Adipose tissue (tissue), 3 donors: ENCODE measurements at regions not wholly inside any gene's neighbourhood (a gene's known extent, or its start where the extent isn't known, plus 50 kb on each side); places are given as distances from the start of the nearest gene placed in this dataset.

Source experiments
- H3K27ac ChIP-seq: one replicate; pipeline ENCODE4 v1.5.1; 2013; ENCODE audit warnings: low read depth, low read length
- WGBS, 3 donors: extraction: QIAGEN DNeasy Blood & Tissue Kit; methylation state at CpG; one replicate each; pipeline ENCODE4 v1.1.7; 2013; 5-methylcytosine and 5-hydroxymethylcytosine counted together
- donor health status: healthy with polysubstance abuse.
- donor health status: Bipolar disorder and iron deficiency.
- donor health status: healthy.

- 64 to 72% (median 71%) methylated on average over 5 of the region's 5 CpGs for WGBS, 3 donors
- no peak overlapping the region for H3K27ac ChIP-seq
These were observed 319.4 kb upstream of the NR2F2 start for GRCh38 chr15:96011136-96011535.

GRCh38 chr15:96014939-96015338, 315.6 kb upstream of the NR2F2 start:
- no peak overlapping the region for H3K27ac ChIP-seq
- 71 to 74% (median 72%) methylated on average over 2 of the region's 2 CpGs for WGBS, 3 donors

- H3K27ac ChIP-seq: no peak overlapping the region
- WGBS, 3 donors: 75 to 88% (median 83%) methylated on average over 6 of the region's 6 CpGs
These were observed 311.4 kb upstream of the NR2F2 start for GRCh38 chr15:96019114-96019513.

- 84 to 92% (median 91%) methylated on average over 4 of the region's 4 CpGs for WGBS, 3 donors
- H3K27ac ChIP-seq: no peak overlapping the region
These were observed 310.4 kb upstream of the NR2F2 start for GRCh38 chr15:96020133-96020532.

- H3K27ac ChIP-seq: no peak overlapping the region
- 49 to 74% (median 65%) methylated on average over 3 of the region's 3 CpGs for WGBS, 3 donors
These were observed 309.7 kb upstream of the NR2F2 start for GRCh38 chr15:96020797-96021196.

GRCh38 chr15:96023081-96023480, 307.4 kb upstream of the NR2F2 start:
- no peak overlapping the region for H3K27ac ChIP-seq

- WGBS, 3 donors: 83 to 95% (median 86%) methylated on average over 2 of the region's 2 CpGs
- no peak overlapping the region for H3K27ac ChIP-seq
These were observed 303.0 kb upstream of the NR2F2 start for GRCh38 chr15:96027501-96027900.

GRCh38 chr15:96028620-96029019, 301.9 kb upstream of the NR2F2 start:
- no peak overlapping the region for H3K27ac ChIP-seq
- WGBS, 3 donors: 81 to 89% (median 85%) methylated on average over 2 of the region's 2 CpGs

- H3K27ac ChIP-seq: no peak overlapping the region
These were observed 301.3 kb upstream of the NR2F2 start for GRCh38 chr15:96029172-96029571.

GRCh38 chr15:96031426-96032110, 298.9 kb upstream of the NR2F2 start:
- 70 to 92% (median 87%) methylated on average over 5 of the region's 5 CpGs for WGBS, 3 donors
- no peak overlapping the region for H3K27ac ChIP-seq

- 80 to 86% (median 85%) methylated on average over 4 of the region's 4 CpGs for WGBS, 3 donors
- no peak overlapping the region for H3K27ac ChIP-seq
These were observed 295.4 kb upstream of the NR2F2 start for GRCh38 chr15:96035091-96035490.

GRCh38 chr15:96035635-96036034, 294.9 kb upstream of the NR2F2 start:
- WGBS, 3 donors: 63 to 85% (median 82%) methylated on average over 5 of the region's 5 CpGs
- no peak overlapping the region for H3K27ac ChIP-seq

GRCh38 chr15:96037584-96037983, 292.9 kb upstream of the NR2F2 start:
- no peak overlapping the region for H3K27ac ChIP-seq
- WGBS, 3 donors: 54 to 85% (median 67%) methylated on average over 4 of the region's 4 CpGs

GRCh38 chr15:96038131-96038530, 292.4 kb upstream of the NR2F2 start:
- WGBS, 3 donors: 3 to 92% (median 79%) methylated on average over 1 of the region's 1 CpG
- H3K27ac ChIP-seq: no peak overlapping the region

- H3K27ac ChIP-seq: no peak overlapping the region
- 70 to 77% (median 73%) methylated on average over 5 of the region's 5 CpGs for WGBS, 3 donors
These were observed 291.9 kb upstream of the NR2F2 start for GRCh38 chr15:96038650-96039049.

- H3K27ac ChIP-seq: no peak overlapping the region
- WGBS, 3 donors: 79 to 85% (median 81%) methylated on average over 3 of the region's 3 CpGs
These were observed 288.3 kb upstream of the NR2F2 start for GRCh38 chr15:96041982-96042733.

GRCh38 chr15:96042734-96043224, 287.7 kb upstream of the NR2F2 start:
- no peak overlapping the region for H3K27ac ChIP-seq
- WGBS, 3 donors: 41 to 71% (median 43%) methylated on average over 8 of the region's 8 CpGs

- no peak overlapping the region for H3K27ac ChIP-seq
- WGBS, 3 donors: 79 to 85% (median 79%) methylated on average over 7 of the region's 7 CpGs
These were observed 286.8 kb upstream of the NR2F2 start for GRCh38 chr15:96043591-96044171.

GRCh38 chr15:96046620-96047240, 283.8 kb upstream of the NR2F2 start:
- no peak overlapping the region for H3K27ac ChIP-seq

More at GRCh38 chr15:96046620-96047240, 283.8 kb upstream of the NR2F2 start:
- 74 to 81% (median 74%) methylated on average over 5 of the region's 5 CpGs for WGBS, 3 donors
